RWPE1 (cell line): ENCODE measurements at regions not wholly inside any gene's neighbourhood (a gene's known extent, or its start where the extent isn't known, plus 50 kb on each side); places are given as distances from the start of the nearest gene placed in this dataset.
A peak's percentile ranks its signal among the peaks of the same experiment; 100 is the strongest.

ENCODE experiments used
- CTCF ChIA-PET: fragments of 350-600 bp; sonication (Branson Sonifier 250); formaldehyde crosslinking; extraction: SDS; loops from one replicate; lab custom pipeline; 2021; lab: Yijun Ruan, JAX
- POLR2A ChIA-PET: fragments of 400-600 bp; formaldehyde crosslinking; extraction: SDS; loops from one replicate; lab custom pipeline; 2020; ENCODE audit warnings: antibody characterized with exemption; ENCODE audit not compliant: low non-redundant PET; lab: Yijun Ruan, JAX
- DNase-seq: peaks from one replicate; pipeline ENCODE4 v3.0.0; 2012; ENCODE audit warnings: low spot score
- H3K27ac ChIP-seq: fragments of 450-650 bp; 2 replicates; pipeline ENCODE4 v1.5.1; 2017
- CTCF ChIP-seq: fragments of 450-650 bp; conservative IDR thresholded peaks from 2 replicates; pipeline ENCODE4 v1.5.1; 2017; ENCODE audit warnings: low read depth, mild to moderate bottlenecking

DNA sequence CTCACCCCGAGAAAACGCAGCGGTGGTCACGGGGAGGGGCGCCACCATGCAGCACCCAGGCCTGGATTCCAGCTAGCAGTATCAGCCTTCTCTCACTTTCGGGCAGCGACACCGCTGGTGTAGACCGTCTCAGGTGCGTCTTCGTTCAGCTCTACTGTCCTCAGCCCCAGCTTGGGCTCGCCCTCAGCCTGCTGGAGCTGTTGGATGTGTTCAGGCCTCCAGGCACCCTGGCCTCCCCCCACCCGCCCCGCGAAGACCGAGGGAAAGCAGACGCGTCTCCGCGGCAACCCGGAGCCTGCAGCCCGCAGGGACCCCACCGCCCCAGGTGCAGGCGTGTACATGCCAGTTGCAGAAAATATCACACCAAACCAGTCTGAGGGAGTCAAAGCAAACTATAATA is 60.8 kb upstream of the CARMIL1 start:
- ChIA-PET CTCF (interaction anchor here (0.6 kb wide), 1 partner anchor 24 kb away, joined by 3 read pairs; no protein-coding TSS in a partner anchor), POLR2A (no interaction called here)
- TF ChIP-seq CTCF = no peak
- H3K27ac ChIP-seq = peak overlapping the region; percentile 85
- no peak for DNase-seq

DNA sequence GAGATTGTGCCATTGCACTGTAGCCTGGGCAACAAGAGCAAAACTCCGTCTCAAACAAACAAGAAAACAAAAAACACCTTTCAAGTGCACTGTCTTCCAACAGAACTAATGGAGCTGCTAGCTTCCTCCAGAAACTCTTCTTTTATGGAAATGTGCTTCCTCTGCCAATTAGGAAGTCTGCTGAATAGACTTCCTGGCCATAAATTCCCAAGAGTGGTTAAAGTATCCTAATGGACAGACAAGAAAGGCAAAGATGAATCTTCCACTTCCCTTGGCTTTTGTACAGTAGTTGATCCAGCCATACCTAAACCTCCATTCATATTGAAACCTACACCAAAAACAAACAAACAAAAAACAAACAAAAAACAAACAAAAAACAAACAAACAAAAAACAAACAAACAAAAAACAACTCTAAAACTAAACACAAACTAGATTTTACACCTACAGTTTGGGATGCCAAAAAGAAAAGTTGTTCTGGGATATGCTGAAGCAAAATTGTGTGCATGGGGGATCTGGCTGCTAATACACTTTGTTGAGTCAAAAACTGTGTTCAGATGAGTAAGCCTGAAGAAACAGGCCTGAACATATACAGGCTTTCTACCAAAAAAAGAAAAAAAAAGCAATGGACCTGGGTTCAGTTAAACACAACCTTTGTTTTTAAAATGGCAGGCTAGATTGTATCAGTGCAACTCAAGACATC is 59.8 kb upstream of the CARMIL1 start:
- TF ChIP-seq CTCF = no peak
- peak overlapping the region; percentile 85 for H3K27ac ChIP-seq
- POLR2A ChIA-PET = no interaction called here
- peak; percentile 39 for DNase-seq
- CTCF ChIA-PET = interaction anchor here (0.7 kb wide), 1 partner anchor 60 kb away, joined by 3 read pairs; the partner anchor contains the start of gene CARMIL1

GRCh38 chr6:25219917-25220278 is 59.3 kb upstream of the CARMIL1 start:
- no peak overlapping the region for H3K27ac ChIP-seq
- ChIA-PET CTCF (interaction anchor here (0.6 kb wide), 1 partner anchor 108 kb away, joined by 3 read pairs; no protein-coding TSS in a partner anchor), POLR2A (no interaction called here)
- TF ChIP-seq CTCF = no peak
- no peak for DNase-seq

DNA sequence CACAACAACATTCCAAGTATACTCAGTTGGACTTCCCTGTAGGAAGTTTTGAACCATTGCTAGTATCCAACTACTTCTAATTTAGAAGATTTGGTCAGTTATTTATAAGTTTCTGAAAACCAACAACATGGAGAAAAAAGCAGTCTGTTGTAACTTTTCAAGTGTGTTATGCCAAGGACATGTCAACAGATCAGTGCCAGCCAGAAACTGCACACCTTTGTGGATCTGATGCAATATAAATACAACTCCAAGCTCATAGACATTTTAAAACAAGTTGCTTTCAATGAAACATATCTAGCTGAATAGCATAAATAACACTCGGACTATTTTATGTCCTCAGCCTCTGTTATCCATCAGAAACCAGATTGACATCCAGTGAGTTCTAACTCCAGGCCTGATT is 58.3 kb upstream of the CARMIL1 start:
- DNase-seq = no peak
- POLR2A ChIA-PET = no interaction called here
- H3K27ac ChIP-seq = no peak overlapping the region
- no peak for TF ChIP-seq CTCF
- CTCF ChIA-PET = no interaction called here

GRCh38 chr6:25222006-25222678 is 57.0 kb upstream of the CARMIL1 start:
- H3K27ac ChIP-seq = no peak overlapping the region
- no peak for TF ChIP-seq CTCF
- DNase-seq = no peak
- ChIA-PET CTCF (interaction anchor here (1.0 to 2.1 kb wide), 4 partner anchors 11 to 335 kb away, joined by 4 to 19 read pairs (median 10); no protein-coding TSS in a partner anchor), POLR2A (no interaction called here)

- peak; percentile 57 for DNase-seq
- POLR2A ChIA-PET = no interaction called here
Observed at GRCh38 chr6:25223490-25223991, 55.6 kb upstream of the CARMIL1 start.

More at GRCh38 chr6:25223490-25223991, 55.6 kb upstream of the CARMIL1 start:
- CTCF ChIA-PET = interaction anchor here (0.5 to 2.1 kb wide), 20 partner anchors 9 to 452 kb away, joined by 3 to 19 read pairs (median 4); partner anchors contain the start of gene CARMIL1
- H3K27ac ChIP-seq = no peak overlapping the region
- TF ChIP-seq CTCF = peak; percentile 94
